ENCODE measurements at regions not wholly inside any gene's neighbourhood (a gene's known extent, or its start where the extent isn't known, plus 50 kb on each side); places are given as distances from the start of the nearest gene placed in this dataset.

- TF ChIP-seq MTA3 (IDR thresholded peaks at IDR 0.05; ENCODE audit: borderline replicate concordance) (peak; percentile 34; the same call in 1 of the 2 replicates), RCOR1 (IDR thresholded peaks at IDR 0.05; ENCODE audit: borderline replicate concordance in 1 of 2, low read depth in 2 of 2, low read length in 2 of 2) (peak in 1 of 2 experiments; percentile 13; a peak in 1 of 4 replicates), ZNF175 (CRISPR knock-in tag; IDR thresholded peaks at IDR 0.05; ENCODE audit: low read depth) (peak; percentile 62), CREM (IDR thresholded peaks at IDR 0.05; ENCODE audit: low read depth) (peak; percentile 24; the same call in 1 of the 2 replicates), L3MBTL2 (IDR thresholded peaks at IDR 0.05) (peak; percentile 39; the same call in 1 of the 2 replicates), RBM39 (optimal IDR thresholded peaks at IDR 0.05; ENCODE audit: low read depth, low read length) (no peak), CHD2 (IDR thresholded peaks at IDR 0.05; ENCODE audit: low read depth, low read length) (no peak), ZNF589 (CRISPR knock-in tag; IDR thresholded peaks at IDR 0.05; ENCODE audit: low read depth) (peak; percentile 67; the same call in 1 of the 2 replicates), SMAD2 (IDR thresholded peaks at IDR 0.05; ENCODE audit: low read depth, low read length) (no peak), PRDM10 (IDR thresholded peaks at IDR 0.05; ENCODE audit: partially characterized antibody) (peak; percentile 27)
These were observed 83.1 kb upstream of the PTPN1 start (continued) for GRCh38 chr20:50426866-50427718.

Data from K562 (cell line).